ENCODE measurements at regions not wholly inside any gene's neighbourhood (a gene's known extent, or its start where the extent isn't known, plus 50 kb on each side); places are given as distances from the start of the nearest gene placed in this dataset.

DNA sequence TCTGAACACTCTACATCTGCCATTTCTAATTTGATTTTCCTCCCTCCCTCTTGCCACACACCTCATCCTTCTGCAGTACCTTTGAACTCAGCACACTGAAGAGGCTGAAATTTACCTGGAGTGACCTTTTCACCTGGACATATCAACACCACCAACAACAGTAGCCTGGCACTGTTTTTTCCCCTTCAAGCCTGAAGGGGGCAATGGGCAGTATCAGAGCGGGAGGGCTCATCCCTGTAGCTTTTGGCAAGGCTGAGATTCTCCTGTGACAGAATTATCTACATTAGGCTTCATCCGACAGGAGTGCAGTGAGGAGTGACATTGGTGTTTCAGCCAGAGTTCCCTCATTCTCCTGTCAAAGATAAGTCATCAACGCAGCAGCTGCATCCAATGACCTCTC lies 312.8 kb upstream of the SPTLC3 start:
- in situ Hi-C loops (cut with HindIII; ENCODE audit: low pct_unique_long_range_greater_than_20kb, low sequenced_read_pairs): no loop called here
- DNase-seq (ENCODE audit: low read depth in 1 of 2, low spot score in 1 of 2): no peak
- TF ChIP-seq JUND (IDR thresholded peaks at IDR 0.05; ENCODE audit: low read depth): no peak

DNA sequence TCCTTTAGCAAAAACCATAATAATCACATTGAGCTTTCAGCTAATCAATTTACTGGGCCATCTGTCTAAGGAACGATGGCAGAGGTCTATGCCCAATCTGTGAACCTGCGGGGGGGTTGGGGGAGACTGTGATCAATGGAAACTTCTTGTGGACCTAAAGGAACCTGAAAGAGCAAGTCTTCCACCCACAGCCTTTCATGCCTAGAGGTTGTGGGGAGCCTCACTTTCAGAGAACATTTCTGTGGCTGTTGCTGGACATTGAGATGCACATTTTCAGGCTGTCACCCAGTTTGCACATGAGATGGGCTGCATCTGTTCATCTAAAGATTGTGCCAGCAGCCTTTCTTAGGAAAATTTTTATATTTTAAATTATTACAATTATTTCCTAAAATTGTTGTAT lies 310.0 kb upstream of the SPTLC3 start:
- in situ Hi-C loops (cut with HindIII; ENCODE audit: low pct_unique_long_range_greater_than_20kb, low sequenced_read_pairs): no loop called here
- no peak for TF ChIP-seq JUND (IDR thresholded peaks at IDR 0.05; ENCODE audit: low read depth)
- DNase-seq (ENCODE audit: low read depth in 1 of 2, low spot score in 1 of 2): no peak

DNA sequence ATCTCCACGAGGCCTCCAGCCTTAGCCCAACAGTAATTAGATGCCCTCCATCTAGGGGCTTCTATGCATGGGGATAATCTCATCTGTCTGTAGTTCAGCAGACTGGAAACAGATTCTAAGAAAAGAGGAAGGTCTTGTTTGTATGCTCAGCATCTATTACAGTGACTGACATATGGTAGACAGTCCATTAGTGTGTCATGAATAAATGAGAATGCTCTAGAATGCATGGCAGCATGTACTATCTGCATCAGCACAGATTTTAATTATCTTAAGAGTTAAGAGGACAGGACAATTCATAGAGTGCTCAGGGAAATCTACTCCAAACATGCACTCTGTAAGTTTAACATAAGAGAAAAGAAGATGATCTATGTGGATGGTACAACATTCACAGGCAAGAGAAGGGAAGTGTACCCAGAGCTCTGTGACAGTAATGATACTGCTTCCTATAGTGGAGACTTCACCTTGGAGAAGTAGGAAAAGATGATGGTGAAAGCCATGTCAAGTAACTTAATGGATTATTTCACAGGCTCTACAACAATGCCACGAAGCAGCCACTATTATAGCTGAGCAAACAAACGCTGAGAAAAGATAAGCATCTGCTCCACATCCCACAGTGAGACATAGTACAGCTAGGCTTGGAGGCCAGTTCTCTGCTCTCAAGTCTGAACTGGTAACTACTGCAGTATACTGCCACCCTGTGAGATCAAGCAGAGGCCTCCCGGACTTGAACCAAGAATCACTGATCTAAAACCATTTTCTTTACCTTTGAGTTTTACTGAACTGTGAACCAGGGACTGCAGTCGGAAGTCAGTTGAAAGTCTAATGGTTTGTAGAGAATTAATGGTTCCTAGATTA lies 309.2 kb upstream of the SPTLC3 start:
- no peak for DNase-seq (ENCODE audit: low read depth in 1 of 2, low spot score in 1 of 2)
- no peak for TF ChIP-seq JUND (IDR thresholded peaks at IDR 0.05; ENCODE audit: low read depth)
- in situ Hi-C loops (cut with HindIII; ENCODE audit: low pct_unique_long_range_greater_than_20kb, low sequenced_read_pairs): no loop called here

DNA sequence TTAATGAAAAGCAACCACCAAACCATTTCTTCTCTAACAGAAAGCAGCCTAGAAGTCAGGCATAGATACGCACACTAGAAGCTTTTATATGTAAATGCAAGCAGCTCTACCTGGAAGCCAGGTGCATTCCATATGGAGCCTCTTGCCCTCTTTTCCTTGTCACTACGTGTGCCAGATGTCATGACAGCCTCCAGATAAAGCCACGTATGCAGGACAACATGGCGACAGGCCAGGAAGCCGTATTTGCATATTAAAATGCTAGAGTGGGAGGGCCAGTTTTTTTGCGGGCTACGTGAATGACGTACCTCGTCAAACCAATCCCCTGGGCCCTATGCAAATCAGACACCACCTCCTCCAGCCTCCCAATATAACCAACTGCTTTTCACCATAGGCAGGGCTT lies 308.1 kb upstream of the SPTLC3 start:
- peak in 1 of 2 experiments; percentile 33 for DNase-seq (ENCODE audit: low read depth in 1 of 2, low spot score in 1 of 2)
- TF ChIP-seq JUND (IDR thresholded peaks at IDR 0.05; ENCODE audit: low read depth): no peak
- in situ Hi-C loops (cut with HindIII; ENCODE audit: low pct_unique_long_range_greater_than_20kb, low sequenced_read_pairs): no loop called here

DNA sequence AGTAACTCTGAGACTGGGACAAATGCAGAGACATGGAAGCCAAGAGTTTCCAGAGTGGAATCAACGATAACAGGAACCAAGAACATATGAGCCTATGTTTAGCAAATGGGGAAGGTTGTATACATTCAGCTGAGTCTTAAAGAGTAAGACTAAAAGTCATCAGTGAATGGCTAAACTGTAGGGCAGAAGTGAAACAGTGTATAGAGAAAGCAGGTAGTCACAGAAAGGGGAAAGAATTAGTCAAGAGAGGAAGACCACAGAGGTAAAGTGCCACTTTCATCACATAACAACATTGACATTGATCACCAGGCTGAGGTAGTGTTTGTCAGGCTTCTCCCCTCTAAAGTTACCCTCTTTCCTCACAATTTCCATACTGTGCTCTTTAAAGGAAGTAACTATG lies 306.5 kb upstream of the SPTLC3 start:
- no peak for DNase-seq (ENCODE audit: low read depth in 1 of 2, low spot score in 1 of 2)
- in situ Hi-C loops (cut with HindIII; ENCODE audit: low pct_unique_long_range_greater_than_20kb, low sequenced_read_pairs): no loop called here
- TF ChIP-seq JUND (IDR thresholded peaks at IDR 0.05; ENCODE audit: low read depth): no peak

DNA sequence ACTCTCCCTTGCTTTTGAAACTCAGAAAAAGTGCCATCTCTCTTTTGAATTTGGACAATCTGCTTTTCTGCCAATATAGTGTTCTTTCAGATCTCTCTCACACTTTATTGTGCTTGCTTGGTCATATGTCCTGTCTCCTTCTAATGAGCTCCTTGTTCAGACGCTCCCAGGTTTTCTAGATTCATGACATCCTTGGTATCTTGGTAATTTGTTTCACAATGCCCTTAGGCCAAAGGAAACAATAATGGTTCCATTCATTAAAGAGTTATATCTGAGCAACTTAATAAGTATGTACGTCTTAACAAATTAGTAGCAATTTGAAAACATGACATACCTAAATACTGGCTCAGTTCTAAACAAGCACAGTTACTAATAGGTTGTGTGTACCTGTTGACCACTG lies 293.4 kb upstream of the SPTLC3 start:
- in situ Hi-C loops (cut with HindIII; ENCODE audit: low pct_unique_long_range_greater_than_20kb, low sequenced_read_pairs): no loop called here
- no peak for DNase-seq (ENCODE audit: low read depth in 1 of 2, low spot score in 1 of 2)
- no peak for TF ChIP-seq JUND (IDR thresholded peaks at IDR 0.05; ENCODE audit: low read depth)

DNA sequence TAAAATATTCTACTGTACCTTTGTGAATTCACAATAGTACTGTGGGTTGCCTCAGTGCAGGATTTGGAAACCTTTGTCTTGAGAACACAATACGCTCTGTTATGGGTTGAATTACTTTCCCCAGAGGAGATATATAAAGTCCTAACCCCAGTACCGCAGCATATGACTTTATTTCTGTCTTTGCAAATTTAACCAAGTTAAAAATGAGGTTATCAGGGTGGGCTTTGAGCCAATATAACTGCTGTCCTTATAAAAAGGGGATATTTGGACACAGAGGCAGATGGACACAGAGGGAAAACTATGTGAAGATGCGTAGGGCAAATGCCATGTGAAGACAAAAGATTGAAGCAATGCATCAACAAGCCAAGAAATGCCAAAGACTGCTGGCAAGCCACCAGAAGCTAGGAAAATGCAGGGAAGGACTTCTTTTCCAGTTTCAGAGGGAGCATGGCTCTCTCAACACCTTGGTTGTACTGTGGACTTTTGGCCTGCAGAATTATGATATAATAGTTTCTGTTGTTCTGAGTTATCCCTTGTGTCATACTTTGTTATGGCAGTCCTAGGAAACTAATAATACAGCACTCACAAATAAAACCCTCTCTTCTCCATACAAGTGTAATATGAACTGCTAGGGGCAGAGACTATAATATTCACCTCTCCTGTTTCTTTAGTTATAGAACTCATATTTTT lies 292.6 kb upstream of the SPTLC3 start:
- no peak for DNase-seq (ENCODE audit: low read depth in 1 of 2, low spot score in 1 of 2)
- no peak for TF ChIP-seq JUND (IDR thresholded peaks at IDR 0.05; ENCODE audit: low read depth)
- in situ Hi-C loops (cut with HindIII; ENCODE audit: low pct_unique_long_range_greater_than_20kb, low sequenced_read_pairs): no loop called here

DNA sequence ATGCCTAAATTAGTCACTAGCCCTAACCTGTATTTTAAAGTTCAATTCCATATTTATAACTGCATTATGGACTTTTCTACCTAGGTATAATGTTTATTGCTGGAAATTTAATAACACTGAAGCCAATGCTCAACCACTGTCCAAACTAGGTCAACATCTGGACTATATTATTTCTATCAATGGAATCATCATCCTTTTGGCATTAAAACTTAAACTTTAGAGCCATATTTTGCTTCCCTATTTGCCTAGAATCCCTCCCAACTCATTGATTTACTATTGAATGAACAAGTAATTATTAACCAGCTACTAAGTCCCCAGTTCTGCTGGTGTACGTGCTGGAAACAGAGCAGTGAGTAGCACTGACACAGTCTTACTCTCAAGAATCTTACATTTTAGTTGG lies 291.7 kb upstream of the SPTLC3 start:
- no peak for TF ChIP-seq JUND (IDR thresholded peaks at IDR 0.05; ENCODE audit: low read depth)
- in situ Hi-C loops (cut with HindIII; ENCODE audit: low pct_unique_long_range_greater_than_20kb, low sequenced_read_pairs): no loop called here
- no peak for DNase-seq (ENCODE audit: low read depth in 1 of 2, low spot score in 1 of 2)

DNA sequence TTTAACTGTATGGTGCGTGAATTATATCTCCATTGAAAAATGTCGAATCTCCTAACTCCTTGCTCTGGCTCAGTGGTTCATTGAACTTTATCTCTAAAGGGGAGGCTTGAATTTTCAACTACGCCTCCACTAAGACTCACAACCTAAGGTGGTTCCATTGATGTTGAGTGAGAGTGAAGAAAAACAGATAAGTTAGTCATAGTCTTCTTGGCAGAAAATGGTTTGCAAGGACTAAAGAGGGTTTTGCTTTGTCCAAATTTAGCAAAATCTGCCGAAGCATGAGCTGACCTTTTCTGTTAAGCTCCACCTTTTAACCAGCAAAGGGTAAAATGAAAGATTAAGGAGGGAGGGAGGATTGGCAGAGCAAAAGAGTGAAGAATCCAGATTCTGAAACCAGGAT lies 290.2 kb upstream of the SPTLC3 start:
- no peak for TF ChIP-seq JUND (IDR thresholded peaks at IDR 0.05; ENCODE audit: low read depth)
- in situ Hi-C loops (cut with HindIII; ENCODE audit: low pct_unique_long_range_greater_than_20kb, low sequenced_read_pairs): no loop called here
- no peak for DNase-seq (ENCODE audit: low read depth in 1 of 2, low spot score in 1 of 2)

DNA sequence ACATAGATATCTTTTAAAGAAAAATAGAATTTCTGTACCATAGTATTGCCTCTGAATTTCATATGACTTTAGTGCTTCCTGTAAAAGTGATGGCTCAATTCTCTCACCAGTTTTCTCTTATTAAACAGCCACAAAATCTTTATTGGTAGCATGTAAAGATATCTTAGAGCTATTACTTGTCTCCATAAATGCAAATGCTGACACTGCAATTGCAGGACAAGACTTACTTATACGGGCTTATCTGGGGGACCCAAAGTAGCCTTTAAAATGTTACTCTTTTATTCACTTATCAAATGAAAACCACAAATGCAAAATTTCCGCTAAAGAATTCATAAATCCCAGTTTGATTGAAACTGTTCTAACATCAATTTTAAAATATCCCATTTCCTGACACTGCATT lies 287.1 kb upstream of the SPTLC3 start:
- TF ChIP-seq JUND (IDR thresholded peaks at IDR 0.05; ENCODE audit: low read depth): no peak
- in situ Hi-C loops (cut with HindIII; ENCODE audit: low pct_unique_long_range_greater_than_20kb, low sequenced_read_pairs): no loop called here
- no peak for DNase-seq (ENCODE audit: low read depth in 1 of 2, low spot score in 1 of 2)

DNA sequence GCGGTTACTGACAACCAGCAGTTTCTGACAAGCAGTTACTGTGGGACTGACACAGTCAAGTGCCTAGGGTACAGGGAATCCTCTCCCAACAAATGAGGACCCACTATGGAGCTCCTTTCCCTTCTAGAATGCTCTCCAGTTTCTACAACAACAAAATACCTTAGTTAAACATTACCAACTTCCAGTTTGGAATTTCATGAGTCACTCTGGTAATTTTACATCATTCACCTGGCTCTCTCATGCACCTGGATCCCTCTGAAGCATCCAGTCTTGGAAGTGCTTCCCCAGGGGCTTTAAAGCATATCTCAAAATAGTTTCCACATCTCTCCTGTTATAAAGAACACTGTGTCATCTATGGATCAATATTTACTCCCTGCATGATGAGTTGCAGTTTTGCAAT lies 286.7 kb upstream of the SPTLC3 start:
- no peak for TF ChIP-seq JUND (IDR thresholded peaks at IDR 0.05; ENCODE audit: low read depth)
- no peak for DNase-seq (ENCODE audit: low read depth in 1 of 2, low spot score in 1 of 2)
- in situ Hi-C loops (cut with HindIII; ENCODE audit: low pct_unique_long_range_greater_than_20kb, low sequenced_read_pairs): no loop called here

DNA sequence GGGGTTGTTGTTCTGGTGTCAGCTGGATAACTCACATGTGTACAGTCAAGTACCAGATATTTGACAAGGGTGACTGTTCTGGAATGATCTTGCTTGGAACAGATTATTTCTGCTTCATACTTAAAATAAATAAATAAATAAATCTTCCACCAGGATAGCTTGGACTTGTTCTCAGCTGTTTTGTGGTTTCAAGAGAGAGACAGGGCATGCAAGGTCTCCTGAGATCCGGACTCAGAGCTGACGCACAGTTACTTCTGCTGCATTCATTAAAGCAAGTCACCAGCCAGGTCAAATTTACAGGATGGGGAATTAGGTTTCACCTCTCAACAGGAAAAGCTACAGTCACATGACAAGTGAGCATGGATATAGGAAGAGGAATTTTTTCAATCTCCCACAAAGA lies 285.0 kb upstream of the SPTLC3 start:
- DNase-seq (ENCODE audit: low read depth in 1 of 2, low spot score in 1 of 2): no peak
- in situ Hi-C loops (cut with HindIII; ENCODE audit: low pct_unique_long_range_greater_than_20kb, low sequenced_read_pairs): no loop called here
- TF ChIP-seq JUND (IDR thresholded peaks at IDR 0.05; ENCODE audit: low read depth): no peak

DNA sequence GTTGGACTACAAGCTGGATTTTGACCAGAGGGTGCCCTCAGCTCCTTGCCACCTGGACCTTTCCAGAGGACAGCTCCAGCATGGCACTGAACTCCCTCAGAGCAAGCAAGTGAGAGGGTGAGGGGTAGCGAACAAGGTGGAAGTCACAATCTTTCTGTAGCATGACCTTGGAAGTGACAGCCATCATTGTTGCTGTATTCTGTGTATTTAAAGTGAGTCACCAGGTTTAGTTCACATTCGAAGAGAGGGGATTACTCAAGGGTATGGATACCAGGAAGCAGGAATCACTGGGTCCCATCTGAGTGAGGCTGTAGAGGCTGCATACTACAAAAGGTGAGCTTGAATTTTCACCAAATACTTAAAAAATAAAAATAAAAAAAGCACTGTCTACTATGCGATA lies 280.0 kb upstream of the SPTLC3 start:
- DNase-seq (ENCODE audit: low read depth in 1 of 2, low spot score in 1 of 2): no peak
- TF ChIP-seq JUND (IDR thresholded peaks at IDR 0.05; ENCODE audit: low read depth): no peak
- in situ Hi-C loops (cut with HindIII; ENCODE audit: low pct_unique_long_range_greater_than_20kb, low sequenced_read_pairs): no loop called here
